Nephron (organoid): ENCODE measurements at regions not wholly inside any gene's neighbourhood (a gene's known extent, or its start where the extent isn't known, plus 50 kb on each side); places are given as distances from the start of the nearest gene placed in this dataset.

Source experiments
- H3K27ac Mint-ChIP-seq, 3 experiments: 2 replicates each; pipeline ENCODE4 v1.8.0; 2020; ENCODE audit warnings: mixed read lengths in 3 of 3, mild to moderate bottlenecking in 2 of 3, moderate library complexity in 1 of 3
- H3K27me3 Mint-ChIP-seq: 2 replicates; pipeline ENCODE4 v1.8.0; 2021; ENCODE audit warnings: low read depth, mild to moderate bottlenecking, moderate library complexity, mixed read lengths
- H3K36me3 Mint-ChIP-seq: 2 replicates; pipeline ENCODE4 v1.8.0; 2020; ENCODE audit warnings: low read depth, mixed read lengths
- H3K4me1 Mint-ChIP-seq: 2 replicates; pipeline ENCODE4 v1.8.0; 2020; ENCODE audit warnings: mixed read lengths
- H3K4me3 Mint-ChIP-seq, 3 experiments: 2 replicates each; pipeline ENCODE4 v1.8.0; 2020; ENCODE audit warnings: mild to moderate bottlenecking in 3 of 3, mixed read lengths in 3 of 3, moderate library complexity in 2 of 3
- H3K9me3 Mint-ChIP-seq: 2 replicates; pipeline ENCODE4 v1.8.0; 2020; ENCODE audit warnings: mixed read lengths
- TF ChIP-seq, protein P1 (sequence below), 3 experiments: fragments of 200-600 bp; sonication (generic); IDR thresholded peaks; one replicate each; pipeline ENCODE4 v1.5.0; 2021; ENCODE audit warnings: antibody characterized with exemption in 3 of 3; ENCODE audit not compliant: unreplicated experiment in 3 of 3

DNA sequence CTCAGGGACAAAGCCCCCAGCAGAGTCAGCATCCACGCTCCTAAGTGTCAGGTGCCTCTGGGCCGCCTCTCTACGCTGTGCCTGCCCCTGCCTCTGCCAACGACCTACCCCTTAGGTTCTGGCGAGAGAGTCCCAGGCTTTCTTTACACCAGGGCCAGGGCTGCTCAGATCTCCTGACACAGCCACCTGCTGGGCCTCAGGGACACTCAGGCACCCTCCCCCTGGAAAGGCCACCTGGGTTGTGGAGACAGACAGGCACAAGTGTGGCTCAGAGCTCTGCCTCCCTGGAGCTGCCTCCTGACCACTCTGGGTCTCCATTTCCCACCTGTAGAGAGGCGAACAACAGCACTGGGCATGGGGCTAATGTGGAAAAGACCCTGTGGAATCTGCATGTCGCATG, 90.0 kb upstream of the ADRA2C start:
- peaks cover 4% of the 10 kb centered on the region for H3K36me3 Mint-ChIP-seq
- no peak overlapping the region for H3K4me3 Mint-ChIP-seq
- TF ChIP-seq, protein P1, sequence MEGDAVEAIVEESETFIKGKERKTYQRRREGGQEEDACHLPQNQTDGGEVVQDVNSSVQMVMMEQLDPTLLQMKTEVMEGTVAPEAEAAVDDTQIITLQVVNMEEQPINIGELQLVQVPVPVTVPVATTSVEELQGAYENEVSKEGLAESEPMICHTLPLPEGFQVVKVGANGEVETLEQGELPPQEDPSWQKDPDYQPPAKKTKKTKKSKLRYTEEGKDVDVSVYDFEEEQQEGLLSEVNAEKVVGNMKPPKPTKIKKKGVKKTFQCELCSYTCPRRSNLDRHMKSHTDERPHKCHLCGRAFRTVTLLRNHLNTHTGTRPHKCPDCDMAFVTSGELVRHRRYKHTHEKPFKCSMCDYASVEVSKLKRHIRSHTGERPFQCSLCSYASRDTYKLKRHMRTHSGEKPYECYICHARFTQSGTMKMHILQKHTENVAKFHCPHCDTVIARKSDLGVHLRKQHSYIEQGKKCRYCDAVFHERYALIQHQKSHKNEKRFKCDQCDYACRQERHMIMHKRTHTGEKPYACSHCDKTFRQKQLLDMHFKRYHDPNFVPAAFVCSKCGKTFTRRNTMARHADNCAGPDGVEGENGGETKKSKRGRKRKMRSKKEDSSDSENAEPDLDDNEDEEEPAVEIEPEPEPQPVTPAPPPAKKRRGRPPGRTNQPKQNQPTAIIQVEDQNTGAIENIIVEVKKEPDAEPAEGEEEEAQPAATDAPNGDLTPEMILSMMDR (IDR thresholded peaks at IDR 0.05; ENCODE audit: unreplicated experiment in 3 of 3): no peak
- H3K27me3 Mint-ChIP-seq: peaks cover 27% of the 10 kb centered on the region
- peaks cover 5% of the 10 kb centered on the region for H3K4me1 Mint-ChIP-seq
- peaks cover 8% of the 10 kb centered on the region for H3K9me3 Mint-ChIP-seq
- H3K27ac Mint-ChIP-seq: no peak overlapping the region

DNA sequence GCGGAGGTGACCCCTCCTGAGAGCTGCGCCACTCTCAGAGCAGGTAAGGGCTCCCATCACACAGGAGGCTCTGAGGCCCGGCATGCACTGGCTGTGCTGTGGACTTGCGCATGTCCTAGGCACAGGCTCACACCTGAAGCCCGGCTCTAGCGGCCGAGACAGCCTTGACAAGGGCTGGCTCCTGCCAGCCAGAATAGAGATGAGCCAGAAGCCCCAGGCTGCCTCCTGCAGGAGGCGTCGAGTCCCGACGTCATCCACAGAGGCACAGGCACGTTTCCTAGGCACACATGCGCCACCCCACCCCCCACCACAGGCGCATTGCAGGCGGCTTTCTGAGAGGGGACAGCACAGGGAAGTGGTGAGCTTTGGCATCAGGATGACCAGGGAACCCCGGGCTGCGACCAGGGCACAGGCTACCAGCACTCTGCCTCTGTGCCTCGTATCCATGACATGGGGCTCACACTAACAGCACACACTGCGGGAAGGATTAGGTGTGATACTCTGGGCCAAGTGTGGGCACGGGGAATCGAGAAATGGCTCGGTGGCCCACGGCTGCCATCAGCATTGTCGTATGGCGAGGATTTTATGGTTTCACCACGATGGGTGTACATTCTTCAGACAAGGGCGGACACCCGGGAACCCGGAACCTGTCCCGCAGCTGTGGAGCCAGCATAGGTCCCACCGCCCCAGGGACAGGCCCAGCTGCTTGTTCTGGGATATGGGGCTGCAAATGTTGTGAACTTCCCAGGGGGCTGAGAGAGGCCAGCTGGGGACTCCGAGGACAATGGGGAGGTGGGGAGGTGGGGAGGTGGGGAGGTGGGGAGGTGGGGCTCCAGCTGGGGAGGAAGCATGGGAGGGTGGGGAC, 90.7 kb upstream of the ADRA2C start:
- Mint-ChIP-seq H3K4me3 (no peak overlapping the region), H3K27me3 (peaks cover 27% of the 10 kb centered on the region), H3K9me3 (peaks cover 8% of the 10 kb centered on the region), H3K4me1 (peaks cover 5% of the 10 kb centered on the region), H3K27ac (no peak overlapping the region), H3K36me3 (peaks cover 4% of the 10 kb centered on the region)
- TF ChIP-seq, protein P1 (IDR thresholded peaks at IDR 0.05; ENCODE audit: unreplicated experiment in 3 of 3): no peak

DNA sequence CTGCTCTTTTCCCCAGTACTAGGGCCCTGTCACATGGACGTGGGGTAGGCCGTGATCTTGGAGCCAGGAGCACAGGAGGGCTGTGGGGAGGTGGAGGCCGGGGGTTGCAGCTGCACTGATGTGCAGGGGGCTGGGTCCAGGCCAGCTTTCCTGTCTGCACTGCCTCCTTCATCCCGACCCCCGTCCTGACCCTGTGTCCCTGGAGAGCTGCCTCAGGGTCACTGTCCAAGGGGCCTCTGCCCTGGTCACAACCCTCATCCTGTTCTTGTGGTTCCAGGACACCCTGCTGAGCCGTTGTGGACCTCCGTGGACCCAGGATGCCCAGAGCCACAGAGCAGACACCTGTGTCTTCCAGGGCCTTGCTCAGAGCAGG, 91.7 kb upstream of the ADRA2C start:
- Mint-ChIP-seq H3K9me3 (peaks cover 8% of the 10 kb centered on the region), H3K27ac (no peak overlapping the region), H3K4me3 (no peak overlapping the region), H3K36me3 (peaks cover 4% of the 10 kb centered on the region), H3K4me1 (peaks cover under 1% of the 10 kb centered on the region), H3K27me3 (peaks cover 23% of the 10 kb centered on the region)
- TF ChIP-seq, protein P1 (IDR thresholded peaks at IDR 0.05; ENCODE audit: unreplicated experiment in 3 of 3): no peak

DNA sequence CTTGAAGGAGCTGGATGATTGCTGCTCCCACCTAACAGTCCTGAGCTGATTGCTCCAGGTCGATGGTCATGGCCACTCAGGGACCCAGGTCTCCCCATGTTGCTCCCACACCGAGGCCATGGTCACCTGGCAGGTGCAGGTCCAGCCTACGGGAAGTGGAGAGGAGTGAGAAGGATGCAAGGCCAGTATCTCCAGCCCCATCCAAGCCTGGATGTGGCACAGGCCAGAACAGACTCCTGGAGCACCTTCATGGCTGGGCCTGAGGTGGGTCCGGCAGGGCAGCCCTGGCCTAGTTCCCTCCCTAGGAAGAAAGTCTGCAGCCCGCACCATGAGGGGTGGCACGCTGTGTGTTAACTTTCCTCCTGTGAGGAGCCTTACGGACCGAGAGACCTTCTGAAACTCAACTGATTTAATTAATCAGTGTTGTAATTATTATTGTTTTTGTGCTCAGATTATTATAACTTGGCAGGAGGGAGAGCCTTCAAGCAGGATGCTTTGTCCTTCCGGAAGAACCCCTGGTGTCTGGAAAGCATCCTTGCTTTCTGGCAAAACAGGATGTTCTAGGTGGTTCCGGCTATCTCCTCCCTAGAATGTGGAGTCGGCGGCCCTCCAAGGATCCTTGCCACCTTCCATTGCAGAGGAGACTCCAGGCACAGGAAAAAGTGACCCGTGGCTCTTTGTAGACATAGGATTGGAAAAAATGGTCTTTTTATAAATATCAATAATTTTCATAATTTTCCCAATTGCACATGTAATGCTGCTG, 92.3 kb upstream of the ADRA2C start:
- Mint-ChIP-seq H3K9me3 (peaks cover 8% of the 10 kb centered on the region), H3K27ac (no peak overlapping the region), H3K36me3 (peaks cover 4% of the 10 kb centered on the region), H3K4me1 (no peaks in the 10 kb centered on the region), H3K27me3 (peaks cover 22% of the 10 kb centered on the region), H3K4me3 (no peak overlapping the region)
- TF ChIP-seq, protein P1 (IDR thresholded peaks at IDR 0.05; ENCODE audit: unreplicated experiment in 3 of 3): no peak

DNA sequence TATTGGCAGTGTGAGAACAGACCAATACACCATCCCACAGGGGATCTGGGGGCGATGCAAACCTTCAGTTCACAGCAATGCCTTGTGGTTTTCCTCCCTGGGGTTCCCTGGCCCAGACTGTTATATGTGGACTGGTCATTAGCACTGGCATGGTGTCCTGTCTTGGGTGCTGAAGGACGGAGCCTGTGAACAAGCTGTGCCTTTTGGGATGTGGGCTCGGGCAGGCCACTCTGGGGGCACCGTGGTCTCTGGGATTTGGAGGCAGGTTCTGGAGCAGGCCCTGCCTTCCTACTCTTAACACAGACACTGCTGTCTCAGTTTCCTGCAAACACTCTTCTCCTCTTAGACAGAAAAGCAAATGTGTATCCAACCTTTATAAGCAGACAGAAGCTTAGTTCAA, 93.0 kb upstream of the ADRA2C start:
- Mint-ChIP-seq H3K4me1 (no peaks in the 10 kb centered on the region), H3K9me3 (peaks cover 8% of the 10 kb centered on the region), H3K27me3 (peaks cover 16% of the 10 kb centered on the region), H3K27ac (no peak overlapping the region), H3K4me3 (no peak overlapping the region), H3K36me3 (peaks cover 4% of the 10 kb centered on the region)
- TF ChIP-seq, protein P1 (IDR thresholded peaks at IDR 0.05; ENCODE audit: unreplicated experiment in 3 of 3): no peak
